NCI-H2196 (cell line): ENCODE measurements at regions not wholly inside any gene's neighbourhood (a gene's known extent, or its start where the extent isn't known, plus 50 kb on each side); places are given as distances from the start of the nearest gene placed in this dataset.

Source experiments
- DNase-seq: peaks from one replicate; lab custom pipeline; 2025; ENCODE audit not compliant: unreplicated experiment; lab: John Stamatoyannopoulos, UW

- DNase-seq, result no peak
Measured at GRCh38 chr4:23268072-23268771, 575.5 kb downstream of the GBA3 start.

DNA sequence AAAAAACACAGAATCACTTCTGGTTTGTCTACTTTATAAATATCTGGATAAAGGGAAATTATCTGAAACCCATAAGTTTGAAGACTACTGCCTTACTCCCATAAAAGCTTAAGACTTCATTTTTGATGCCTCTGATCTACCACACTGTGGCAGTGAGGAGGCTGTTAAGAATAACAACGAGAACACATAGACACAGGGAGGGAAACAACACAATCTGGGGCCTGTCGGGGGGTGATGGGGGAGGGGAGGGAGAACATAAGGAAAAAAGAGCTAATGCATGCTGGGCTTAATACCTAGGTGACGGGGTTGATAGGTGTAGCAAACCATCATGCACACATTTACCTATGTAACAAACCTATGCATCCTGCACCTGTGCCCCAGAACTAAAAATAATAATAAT, 573.7 kb downstream of the GBA3 start:
- DNase-seq, result no peak

DNA sequence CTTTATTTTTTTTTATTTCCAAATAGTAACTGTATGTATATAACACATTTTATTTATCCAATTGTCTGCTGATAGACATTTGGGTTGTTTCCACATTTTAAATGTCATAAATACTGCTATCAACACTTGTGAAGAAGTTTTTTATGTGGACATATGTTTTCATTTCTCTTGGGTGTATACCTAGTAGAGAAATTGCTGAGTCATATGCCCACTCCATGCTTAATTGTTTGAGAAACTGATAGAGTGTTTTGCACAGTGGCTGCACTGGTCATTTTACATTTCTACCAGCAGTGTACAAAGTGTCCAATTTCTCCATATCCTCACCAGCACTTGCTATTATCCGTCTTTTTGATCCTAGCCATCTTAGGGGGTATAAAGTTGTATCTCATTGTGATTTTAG, 567.8 kb downstream of the GBA3 start:
- DNase-seq, result no peak

GRCh38 chr4:23245203-23245832, 552.6 kb downstream of the GBA3 start:
- no peak for DNase-seq

DNA sequence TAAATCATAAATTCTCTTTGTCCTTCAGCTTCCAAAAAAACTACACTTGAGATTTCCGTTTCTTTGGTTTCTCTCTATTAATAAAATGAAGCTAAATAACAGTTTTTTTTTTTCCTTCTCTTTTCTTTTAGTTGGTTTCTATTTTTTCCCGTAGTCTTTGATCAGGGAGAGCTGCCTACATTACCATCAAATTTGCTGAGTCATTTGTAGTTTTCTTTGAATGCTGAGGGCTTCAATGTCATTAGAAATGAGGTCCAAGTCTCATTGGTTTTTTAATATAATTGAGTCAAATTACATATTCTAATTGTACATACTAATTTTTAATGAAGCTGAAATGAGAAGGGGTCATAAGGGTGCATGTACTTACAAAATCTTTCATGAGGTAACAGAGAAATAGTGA, 550.2 kb downstream of the GBA3 start:
- no peak for DNase-seq

- no peak for DNase-seq
Measured at GRCh38 chr4:23241408-23241807, 548.7 kb downstream of the GBA3 start.

- no peak for DNase-seq
Measured at GRCh38 chr4:23238848-23239247, 546.1 kb downstream of the GBA3 start.

GRCh38 chr4:23237771-23238170, 545.0 kb downstream of the GBA3 start:
- DNase-seq, result no peak

DNA sequence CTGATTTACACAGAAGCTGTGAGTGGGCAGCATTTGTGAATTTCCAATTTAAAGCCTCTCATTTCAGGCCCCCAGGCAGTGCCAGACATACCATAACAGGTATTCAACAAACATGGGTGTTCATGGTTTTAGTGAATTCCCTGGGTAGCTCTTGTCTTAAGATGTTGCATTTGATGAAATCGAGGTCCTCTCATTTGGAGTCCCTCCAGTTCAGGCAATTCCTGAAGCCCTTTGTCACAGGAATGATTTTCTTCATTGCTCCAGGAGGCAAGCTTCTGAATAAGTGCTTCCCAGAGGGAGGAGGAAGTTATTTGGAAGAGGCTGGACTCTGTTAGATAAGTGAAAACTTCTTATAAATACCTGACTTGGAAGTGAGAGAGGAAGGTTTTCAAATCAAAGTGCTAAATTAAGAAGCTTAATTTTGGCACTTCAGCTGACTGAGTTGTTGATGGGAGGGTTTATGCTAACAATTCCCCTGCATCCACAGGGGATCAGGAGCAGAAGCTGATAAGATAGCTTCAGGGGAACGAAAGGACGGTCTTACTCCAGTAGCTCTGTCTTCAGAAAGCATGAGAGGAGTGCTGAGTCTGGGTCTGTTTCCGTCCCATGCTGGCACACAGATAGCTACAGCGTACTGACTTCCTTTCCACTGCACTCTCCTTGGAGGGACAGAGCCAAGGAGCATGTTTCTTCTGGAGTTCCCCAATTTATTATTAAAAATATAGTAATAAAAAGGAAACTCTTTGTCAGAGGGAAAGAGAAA, 543.1 kb downstream of the GBA3 start:
- no peak for DNase-seq

DNA sequence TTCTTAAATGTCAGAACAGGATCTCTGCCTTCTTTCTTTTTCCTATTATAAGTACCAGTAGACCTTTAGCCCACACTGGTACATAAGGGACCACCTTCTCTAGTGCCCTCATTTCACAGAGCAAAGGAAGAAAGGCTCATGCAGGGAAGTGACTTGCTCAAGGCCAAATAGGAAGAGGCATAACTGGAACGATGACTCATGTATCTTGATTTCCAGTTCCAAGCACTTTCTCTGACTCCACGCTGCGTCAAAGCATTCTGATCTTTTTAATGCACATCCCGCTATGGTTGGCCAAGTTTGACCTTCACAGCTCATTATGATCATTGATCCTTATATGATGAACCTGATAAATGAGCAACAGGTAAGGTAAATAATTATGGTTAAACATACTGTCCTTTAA, 542.0 kb downstream of the GBA3 start:
- DNase-seq, result no peak

DNA sequence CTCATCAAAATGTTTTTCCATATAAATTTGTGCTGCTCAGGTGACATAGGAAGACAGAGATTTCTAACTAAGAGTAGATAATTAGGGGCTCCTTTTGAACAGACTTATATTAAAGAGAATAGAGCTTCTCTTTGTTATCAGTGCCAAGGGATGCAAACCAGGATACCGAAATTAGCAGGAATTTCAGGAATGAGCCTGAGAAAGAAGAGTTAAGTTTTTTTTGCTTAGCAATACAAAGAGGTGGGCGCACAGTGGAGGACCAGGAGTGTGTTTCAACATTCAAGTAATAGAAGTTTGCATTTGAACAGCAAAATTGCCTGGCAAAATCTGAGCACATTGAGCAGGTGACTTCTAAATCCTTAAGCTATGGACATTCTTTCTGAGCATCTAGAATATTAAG, 541.3 kb downstream of the GBA3 start:
- no peak for DNase-seq

DNA sequence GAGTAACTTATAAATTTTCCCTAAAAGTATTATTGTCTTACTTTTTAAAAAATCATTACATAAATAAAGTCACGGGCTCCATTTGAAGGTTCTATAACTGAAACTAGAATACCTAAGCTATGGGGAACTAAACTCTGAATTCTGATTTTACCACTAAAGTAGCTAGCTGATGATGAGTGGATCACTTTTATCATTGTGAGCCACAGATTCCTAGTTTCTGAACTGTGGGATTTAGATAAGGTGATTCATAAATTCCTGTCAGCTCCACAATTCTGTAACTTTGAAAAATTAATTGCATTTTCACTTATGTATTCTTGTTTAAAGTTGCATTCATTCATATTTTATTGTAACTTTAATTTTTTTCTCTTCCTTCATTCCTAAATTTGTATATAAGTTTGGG, 540.9 kb downstream of the GBA3 start:
- no peak for DNase-seq

DNA sequence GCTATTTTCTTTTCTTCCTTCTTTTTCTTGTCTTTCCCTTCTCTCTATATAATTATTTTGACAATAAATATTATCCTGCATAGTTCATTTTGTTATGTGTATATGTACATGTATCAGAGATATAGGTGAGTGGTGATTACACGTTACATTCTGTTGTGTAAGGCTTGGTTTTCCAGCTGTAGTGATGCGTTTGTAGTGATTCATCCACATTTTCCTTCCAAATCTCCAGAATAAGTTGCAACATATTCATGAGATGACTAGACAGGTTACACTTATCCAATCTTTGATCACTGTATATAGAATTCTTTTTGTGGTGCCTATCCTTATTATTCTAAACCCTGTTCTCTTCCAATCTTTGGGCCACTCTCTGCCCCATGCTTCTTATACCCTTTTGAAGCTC, 540.2 kb downstream of the GBA3 start:
- no peak for DNase-seq

DNA sequence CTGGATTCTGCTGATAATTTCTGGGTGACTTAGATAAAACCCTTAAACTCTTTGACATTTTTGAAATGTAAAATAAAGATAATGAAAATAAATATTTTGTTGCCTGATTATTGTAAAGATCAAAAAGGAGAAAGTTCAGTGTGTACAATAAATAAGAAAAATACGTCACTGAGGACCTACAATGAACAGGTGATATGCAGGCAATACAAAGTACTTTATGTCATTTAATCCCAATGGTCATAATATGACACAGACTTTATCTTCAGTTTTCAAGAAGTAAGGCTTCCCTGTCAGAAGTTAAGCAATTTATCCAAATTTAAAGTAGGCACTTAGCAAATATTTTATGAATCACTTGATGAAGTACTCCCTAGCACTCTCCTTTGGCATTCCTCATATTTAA, 532.8 kb downstream of the GBA3 start:
- no peak for DNase-seq

- no peak for DNase-seq
Measured at GRCh38 chr4:23224684-23225420, 532.1 kb downstream of the GBA3 start.

- no peak for DNase-seq
Measured at GRCh38 chr4:23220911-23221310, 528.2 kb downstream of the GBA3 start.

GRCh38 chr4:23219779-23220408, 527.2 kb downstream of the GBA3 start:
- DNase-seq, result no peak

DNA sequence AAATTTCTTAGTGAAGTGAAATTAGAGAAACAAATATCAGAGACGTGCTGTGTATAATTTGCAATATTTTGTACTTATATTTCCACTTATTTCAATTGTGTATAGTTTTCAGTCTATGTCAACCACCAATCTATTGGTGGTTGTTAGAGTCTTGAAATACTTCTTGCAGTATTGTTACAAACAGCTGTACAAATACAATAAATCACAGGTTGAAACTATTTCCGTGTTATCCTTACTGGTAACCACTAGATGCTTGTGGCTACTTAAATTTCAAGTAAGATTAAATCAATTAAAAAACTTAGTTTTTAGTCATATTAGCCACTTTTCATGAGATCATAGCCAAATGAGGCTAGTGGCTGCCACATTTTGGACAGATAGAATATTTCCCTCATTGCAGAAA, 520.5 kb downstream of the GBA3 start:
- DNase-seq, result no peak

- no peak for DNase-seq
Measured at GRCh38 chr4:23212558-23212957, 519.8 kb downstream of the GBA3 start.

DNA sequence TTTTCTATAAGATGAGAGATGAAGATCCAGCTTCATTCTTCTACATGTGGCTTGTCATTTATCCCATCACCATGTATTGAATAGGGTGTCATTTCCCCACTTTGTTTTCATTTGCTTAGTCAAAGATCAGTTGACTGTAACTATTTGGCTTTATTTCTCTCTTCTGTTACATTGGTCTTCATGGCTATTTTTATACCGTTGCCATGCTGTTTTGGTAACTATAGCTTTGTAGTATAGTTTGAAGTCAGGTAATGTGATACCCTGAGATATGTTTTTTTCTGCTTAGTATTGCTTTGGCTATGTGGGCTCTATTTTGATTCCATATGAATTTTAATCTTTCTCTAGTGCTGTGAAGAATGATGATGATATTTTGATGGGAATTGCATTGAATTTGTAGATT, 514.3 kb downstream of the GBA3 start:
- no peak for DNase-seq

- DNase-seq, result no peak
Measured at GRCh38 chr4:23202712-23203247, 510.0 kb downstream of the GBA3 start.
